DND-41 (cell line): ENCODE measurements at regions not wholly inside any gene's neighbourhood (a gene's known extent, or its start where the extent isn't known, plus 50 kb on each side); places are given as distances from the start of the nearest gene placed in this dataset.

Source experiments
- CTCF ChIP-seq: IDR thresholded peaks from 2 replicates; pipeline ENCODE4 v1.5.1; 2012; ENCODE audit warnings: borderline replicate concordance, low read length, moderate library complexity, mild to moderate bottlenecking; ENCODE audit not compliant: poor library complexity, severe bottlenecking; ENCODE audit errors: extremely low read depth
- EZH2 ChIP-seq: IDR thresholded peaks from 3 replicates; pipeline ENCODE4 v1.6.1; 2012; ENCODE audit warnings: borderline replicate concordance, low read depth, mild to moderate bottlenecking, moderate library complexity, low read length, inconsistent platforms; ENCODE audit not compliant: severe bottlenecking

DNA sequence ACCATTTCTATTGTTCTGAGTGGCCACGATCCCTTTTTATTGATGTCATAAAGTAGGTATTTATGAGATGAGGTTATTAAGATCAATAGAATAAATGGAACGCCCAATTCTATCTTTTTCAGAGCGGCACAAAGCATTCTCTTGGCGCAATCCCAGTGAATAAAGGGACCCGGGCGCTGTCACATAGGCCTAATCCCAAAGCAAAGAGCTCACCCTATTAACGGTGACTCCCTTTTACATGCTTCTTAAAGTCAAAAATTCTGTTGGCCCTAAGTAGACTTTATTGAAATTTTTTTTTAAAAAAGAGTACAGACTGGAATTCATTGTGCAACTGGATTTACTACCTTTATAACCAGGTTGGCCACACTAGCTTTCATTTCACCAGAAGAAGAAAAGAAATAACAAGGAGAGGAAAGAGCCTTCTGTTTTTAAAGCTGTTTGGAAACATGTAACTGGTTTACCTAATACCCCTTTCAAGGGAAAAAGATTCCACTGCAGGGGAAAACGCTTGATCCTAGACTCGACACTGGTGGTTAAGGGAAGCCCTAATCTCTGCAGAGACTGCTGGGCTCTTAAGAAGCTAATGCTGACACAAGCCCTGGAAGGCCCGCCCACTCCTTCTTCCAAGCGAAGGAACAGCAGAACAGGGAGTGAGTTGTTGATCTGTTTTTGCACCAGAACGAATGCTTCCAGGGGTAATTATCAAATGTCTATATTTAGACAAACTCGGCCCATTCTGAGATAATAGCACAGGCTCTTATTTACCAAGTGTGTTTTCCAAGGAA lies 381.2 kb downstream of the BCL11B start:
- TF ChIP-seq CTCF (no peak), EZH2 (no peak)
